HepG2 (cell line): ENCODE measurements at regions not wholly inside any gene's neighbourhood (a gene's known extent, or its start where the extent isn't known, plus 50 kb on each side); places are given as distances from the start of the nearest gene placed in this dataset.
"Not testable (repeated sequence)": the region's sequence is repeated elsewhere in the genome, so short reads cannot be mapped to it uniquely, and the experiment has no call there.

Experiments used
- ATAC-seq: fragments of 200-7000 bp; cut with Tn5 transposase; 3 replicates; pipeline ENCODE4 v1.9.1; 2020; ENCODE audit warnings: mild to moderate bottlenecking, moderate library complexity
- BruUV-seq: library from RNA; stranded (reverse); fragments of 400-500 nt; replicated peaks from 2 replicates; lab custom pipeline; 2021; lab: Mats Ljungman, UMichigan
- CTCF ChIA-PET: fragments of 300-600 bp; formaldehyde crosslinking; extraction: SDS; loops from one replicate; lab custom pipeline; 2021; ENCODE audit warnings: low total read pairs, inconsistent platforms, low intra/inter-chr PET ratio; lab: Yijun Ruan, JAX
- POLR2A ChIA-PET: fragments of 350-600 bp; sonication (Branson Sonifier 250); formaldehyde crosslinking; loops from one replicate; lab custom pipeline; 2020; ENCODE audit warnings: antibody characterized with exemption, inconsistent platforms; lab: Yijun Ruan, JAX
- DNase-seq: peaks from one replicate; pipeline ENCODE4 v3.0.0-alpha.2; 2015; ENCODE audit warnings: low spot score
- FAIRE-seq: peaks from 3 replicates; lab custom pipeline; 2011; peaks lifted over from hg19 to GRCh38; lab: Jason Lieb, UNC
- H2AFZ ChIP-seq: one replicate; pipeline ENCODE4 v1.6.1; 2011; ENCODE audit warnings: low read length, inconsistent platforms
- H3K27ac ChIP-seq: fragments of 300-600 bp; 3 replicates; pipeline ENCODE4 v1.8.0; 2011; ENCODE audit warnings: mixed run types, mild to moderate bottlenecking, mixed read lengths, low read length, inconsistent platforms; ENCODE audit not compliant: insufficient read depth; ENCODE audit errors: extremely low read length
- H3K27me3 ChIP-seq, 2 experiments: fragments of 200-600 bp in 1 of 2; 2 replicates in 1 of 2; 3 replicates in 1 of 2; pipeline versions ENCODE4 v1.6.0 to v1.8.0; 2011; ENCODE audit warnings: low read length in 2 of 2, mild to moderate bottlenecking in 2 of 2, moderate library complexity in 2 of 2, inconsistent platforms in 1 of 2; ENCODE audit not compliant: insufficient read depth in 2 of 2, control insufficient read depth in 1 of 2
- H3K36me3 ChIP-seq, 2 experiments: fragments of 200-600 bp in 1 of 2; replicated peaks in 1 of 2; 2 replicates in 1 of 2; 3 replicates in 1 of 2; pipeline versions ENCODE4 v1.5.1 to v1.8.0; 2011; ENCODE audit warnings: low read length in 2 of 2, inconsistent platforms in 1 of 2; ENCODE audit not compliant: insufficient read depth in 2 of 2, control insufficient read depth in 1 of 2
- H3K4me1 ChIP-seq: 2 replicates; pipeline ENCODE4 v1.5.1; 2012; ENCODE audit warnings: low read length, inconsistent platforms; ENCODE audit not compliant: insufficient read depth
- H3K4me2 ChIP-seq: 2 replicates; pipeline ENCODE4 v1.6.0; 2011; ENCODE audit warnings: low read depth, low read length, inconsistent platforms
- H3K4me3 ChIP-seq, 3 experiments: fragments of 200-600 bp in 1 of 3; sonication (generic), shearing (Covaris generic) in 1 of 3; replicated peaks in 1 of 3; 2 replicates each; pipeline ENCODE4 v1.5.1; 2011 to 2016; ENCODE audit warnings: low read length in 3 of 3, inconsistent platforms in 2 of 3, low read depth in 2 of 3, mild to moderate bottlenecking in 2 of 3, control low read depth in 1 of 3, mixed read lengths in 1 of 3; ENCODE audit not compliant: insufficient read depth in 1 of 3
- H3K79me2 ChIP-seq: one replicate; pipeline ENCODE4 v1.6.1; 2011; ENCODE audit warnings: low read length, inconsistent platforms; ENCODE audit not compliant: insufficient read depth
- H3K9ac ChIP-seq: 2 replicates; pipeline ENCODE4 v1.6.0; 2011; ENCODE audit warnings: mild to moderate bottlenecking, low read depth, low read length, inconsistent platforms; ENCODE audit not compliant: insufficient read depth
- H3K9me3 ChIP-seq: 2 replicates; pipeline ENCODE4 v1.5.1; 2012; ENCODE audit warnings: mild to moderate bottlenecking, low read length
- H4K20me1 ChIP-seq: 2 replicates; pipeline ENCODE4 v1.6.0; 2011; ENCODE audit warnings: inconsistent platforms, mild to moderate bottlenecking, low read length, moderate library complexity; ENCODE audit not compliant: insufficient read depth
- GZF1 ChIP-seq: sonication (generic); formaldehyde crosslinking; IDR thresholded peaks from 2 replicates; pipeline ENCODE4 v1.5.1; 2020; ENCODE audit warnings: mild to moderate bottlenecking, missing genetic modification reagents
- ZNF207 ChIP-seq: fragments of 450-650 bp; IDR thresholded peaks from 2 replicates; pipeline ENCODE4 v1.6.1; 2016; ENCODE audit warnings: antibody characterized with exemption, borderline replicate concordance
- ZNF274 ChIP-seq: sonication (generic); formaldehyde crosslinking; IDR thresholded peaks from 2 replicates; pipeline ENCODE4 v1.5.1; 2020; ENCODE audit warnings: mild to moderate bottlenecking, missing genetic modification reagents
- ZNF333 ChIP-seq: sonication (generic); formaldehyde crosslinking; IDR thresholded peaks from 2 replicates; pipeline ENCODE4 v1.4.0; 2020; ENCODE audit warnings: mild to moderate bottlenecking, missing genetic modification reagents, borderline replicate concordance
- ZNF543 ChIP-seq: sonication (generic); formaldehyde crosslinking; IDR thresholded peaks from 2 replicates; pipeline ENCODE4 v1.4.0; 2020; ENCODE audit warnings: mild to moderate bottlenecking, missing genetic modification reagents
- WGBS: methylation state at CpG from one replicate; pipeline ENCODE4 v1.1.6; 2017; ENCODE audit warnings: low lambda C conversion rate; 5-methylcytosine and 5-hydroxymethylcytosine counted together
- in situ Hi-C: cut with HindIII; loops from 2 replicates; pipeline ENCODE4 v1.10.0; 2017; ENCODE audit warnings: low pct_unique_long_range_greater_than_20kb; ENCODE audit not compliant: extremely low pct_ligation_motif_present
- intact Hi-C: fragments of 100-400 bp; cut with micrococcal nuclease; formaldehyde crosslinking; loops from one replicate; pipeline ENCODE4 v1.10.0; 2022; ENCODE audit not compliant: unreplicated experiment

DNA sequence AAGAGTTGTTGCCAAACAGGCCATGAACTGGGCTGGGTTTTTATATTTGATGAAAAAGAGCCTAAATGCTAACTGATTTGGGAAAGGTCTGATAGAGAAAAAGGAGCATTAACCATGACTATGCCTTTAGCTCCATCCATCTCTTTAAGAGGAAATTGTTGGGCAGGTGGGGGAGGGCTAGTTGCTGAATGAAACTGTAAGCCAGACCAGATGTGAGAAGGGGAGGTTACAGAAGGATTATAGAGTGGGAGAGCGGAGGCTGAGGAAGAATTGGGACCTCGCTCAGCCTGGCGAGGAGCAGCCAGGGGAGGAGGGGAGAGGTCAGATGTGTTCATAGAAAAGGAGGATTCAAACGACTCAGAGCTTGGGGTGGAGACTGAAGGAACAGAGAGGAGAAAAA, 74.9 kb upstream of the OTUD4 start:
- POLR2A ChIA-PET, intact Hi-C loops, in situ Hi-C loops, ATAC-seq, H3K9ac ChIP-seq, FAIRE-seq, H3K36me3 ChIP-seq, H3K9me3 ChIP-seq, H2AFZ ChIP-seq, BruUV-seq, CTCF ChIA-PET, DNase-seq, H3K27ac ChIP-seq, H4K20me1 ChIP-seq, H3K4me1 ChIP-seq, H3K79me2 ChIP-seq, H3K4me2 ChIP-seq, H3K4me3 ChIP-seq, H3K27me3 ChIP-seq: not testable (repeated sequence)
- WGBS = 17% methylated on average over 4 of the region's 4 CpGs

- Histone ChIP-seq H3K9me3 (no peaks in the 10 kb centered on the region), H3K4me1 (no peaks in the 10 kb centered on the region), H3K79me2 (no peaks in the 10 kb centered on the region), H2AFZ (no peak overlapping the region), H3K27ac (no peak overlapping the region), H3K36me3 (no peaks in the 10 kb centered on the region), H3K4me2 (no peak overlapping the region), H3K9ac (no peak overlapping the region), H3K27me3 (peaks cover 0 to 15% of the 10 kb centered on the region in 2 experiments; a peak in 2 of 5 replicates), H4K20me1 (no peaks in the 10 kb centered on the region), H3K4me3 (no peak overlapping the region)
- TF ChIP-seq ZNF333 (CRISPR knock-in tag) (no peak), ZNF274 (CRISPR knock-in tag) (no peak), ZNF543 (CRISPR knock-in tag) (no peak), GZF1 (CRISPR knock-in tag) (no peak), ZNF207 (no peak)
- ChIA-PET POLR2A (no interaction called here), CTCF (no interaction called here)
- no peak for ATAC-seq
- no peak for DNase-seq
- intact Hi-C loops = no loop called here
- in situ Hi-C loops = no loop called here
- 0% methylated on average over 1 of the region's 1 CpG for WGBS
- no peak for FAIRE-seq
- no TSS peak for BruUV-seq
These were observed 71.8 kb upstream of the OTUD4 start for GRCh38 chr4:145252190-145252589.
